ENCODE measurements at regions not wholly inside any gene's neighbourhood (a gene's known extent, or its start where the extent isn't known, plus 50 kb on each side); places are given as distances from the start of the nearest gene placed in this dataset.
"Not testable (repeated sequence)": the region's sequence is repeated elsewhere in the genome, so short reads cannot be mapped to it uniquely, and the experiment has no call there.

- TF ChIP-seq, protein P1, sequence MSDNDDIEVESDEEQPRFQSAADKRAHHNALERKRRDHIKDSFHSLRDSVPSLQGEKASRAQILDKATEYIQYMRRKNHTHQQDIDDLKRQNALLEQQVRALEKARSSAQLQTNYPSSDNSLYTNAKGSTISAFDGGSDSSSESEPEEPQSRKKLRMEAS (IDR thresholded peaks at IDR 0.05; ENCODE audit: low read depth, low read length): not testable (repeated sequence)
- not testable (repeated sequence) for TF ChIP-seq CTCF (IDR thresholded peaks at IDR 0.05; ENCODE audit: low read depth, low read length)
These were observed 250.8 kb upstream of the PLGLB2 start for GRCh38 chr2:87497135-87497534.
